Heart left ventricle (tissue), 16 donors: ENCODE measurements at regions not wholly inside any gene's neighbourhood (a gene's known extent, or its start where the extent isn't known, plus 50 kb on each side); places are given as distances from the start of the nearest gene placed in this dataset.

Source experiments
- ATAC-seq, 4 donors: fragments of 200-7000 bp; cut with Tn5 transposase; one replicate each; pipeline ENCODE4 v1.9.1; 2020 to 2022; ENCODE audit warnings: moderate library complexity in 4 of 4, mild to moderate bottlenecking in 3 of 4, moderate number of reproducible peaks in 1 of 4
- DNase-seq, 5 donors: peaks; one replicate each; pipeline ENCODE4 v3.0.0-alpha.2; 2020
- H3K27ac ChIP-seq, 12 donors: fragments of 200-600 bp; sonication (generic) in 4 of 12; one replicate each; pipeline versions ENCODE4 v1.5.0 to v1.8.0; 2016 to 2022; ENCODE audit warnings: mild to moderate bottlenecking in 2 of 12
- H3K27me3 ChIP-seq, 9 donors: fragments of 200-600 bp; sonication (generic) in 2 of 9; one replicate each; pipeline versions ENCODE4 v1.5.1 to v1.8.0; 2016 to 2022; ENCODE audit warnings: mild to moderate bottlenecking in 3 of 9
- H3K36me3 ChIP-seq, 9 donors: fragments of 200-600 bp; sonication (generic) in 2 of 9; one replicate each; pipeline versions ENCODE4 v1.5.0 to v1.8.0; 2018 to 2022; ENCODE audit warnings: mild to moderate bottlenecking in 2 of 9
- H3K4me1 ChIP-seq, 12 donors: fragments of 200-600 bp; sonication (generic) in 4 of 12; one replicate each; pipeline versions ENCODE4 v1.5.0 to v1.8.0; 2016 to 2022; ENCODE audit warnings: mild to moderate bottlenecking in 3 of 12
- H3K4me3 ChIP-seq, 12 donors: fragments of 200-600 bp; sonication (generic) in 4 of 12; one replicate each; pipeline versions ENCODE4 v1.5.0 to v1.8.0; 2017 to 2022; ENCODE audit warnings: mild to moderate bottlenecking in 9 of 12, moderate library complexity in 4 of 12
- H3K9me3 ChIP-seq, 12 donors: fragments of 200-600 bp; sonication (generic) in 4 of 12; one replicate each; pipeline versions ENCODE4 v1.5.0 to v1.8.0; 2016 to 2022; ENCODE audit warnings: mild to moderate bottlenecking in 1 of 12
- CTCF ChIP-seq, 12 donors: fragments of 200-600 bp; sonication (generic) in 4 of 12; IDR thresholded peaks; one replicate each; pipeline versions ENCODE4 v1.5.0 to v1.8.0; 2018 to 2022; ENCODE audit warnings: antibody characterized with exemption in 12 of 12, mild to moderate bottlenecking in 5 of 12
- POLR2A ChIP-seq, 2 donors: fragments of 450-650 bp; IDR thresholded peaks; one replicate each; pipeline ENCODE4 v1.6.1; 2017; ENCODE audit warnings: antibody characterized with exemption in 2 of 2, mild to moderate bottlenecking in 2 of 2, moderate library complexity in 2 of 2
- WGBS, 4 donors: extraction: QIAGEN DNeasy Blood & Tissue Kit in 2 of 4; methylation state at CpG; one replicate each; pipeline versions ENCODE4 v1.1.5 to v1.1.7; 2013 to 2018; 5-methylcytosine and 5-hydroxymethylcytosine counted together
- intact Hi-C, 10 donors: fragments of 100-400 bp; cut with DNase I; formaldehyde crosslinking; loops; one replicate each; pipeline versions ENCODE4 v1.11.1 to v1.14.2; 2022
- donor health status: ischemic (EF 13 %, LVEDD 7.1; RV severe dilation, severe dysfunction).
- donor health status: healthy with polysubstance abuse.
- donor health status: DM: no; HTN: yes; CAD: no.
- donor health status: DM: no; HTN: no; CAD: no.
- donor health status: ischemic (EF 25% LVEDD 6.9; RV normal size, moderate dysfunction).
- donor health status: ischemic (EF 25% LVEDD 5.7; RV mildly dilated, moderate dysfunction).
- donor health status: healthy.
- donor health status: DM: yes; HTN: yes; CAD: no.
- donor health status: ischemic (EF 35%, LVEDD 5.7; RV mildly dilated, moderate dysfunction).
- donor health status: nonischemic (EF 11% LVEDD 7.7; RV severe dilation, severe dysfunction).
- donor health status: DM: yes; HTN: yes; CAD: no.
- donor health status: PGD.
- donor health status: ischemic (EF 29% LVEDD 5.4; RV normal size, mild dysfunction).
- donor health status: nonischemic (EF 23%, LVEDD 6.1; RV moderate dilation, normal function).

DNA sequence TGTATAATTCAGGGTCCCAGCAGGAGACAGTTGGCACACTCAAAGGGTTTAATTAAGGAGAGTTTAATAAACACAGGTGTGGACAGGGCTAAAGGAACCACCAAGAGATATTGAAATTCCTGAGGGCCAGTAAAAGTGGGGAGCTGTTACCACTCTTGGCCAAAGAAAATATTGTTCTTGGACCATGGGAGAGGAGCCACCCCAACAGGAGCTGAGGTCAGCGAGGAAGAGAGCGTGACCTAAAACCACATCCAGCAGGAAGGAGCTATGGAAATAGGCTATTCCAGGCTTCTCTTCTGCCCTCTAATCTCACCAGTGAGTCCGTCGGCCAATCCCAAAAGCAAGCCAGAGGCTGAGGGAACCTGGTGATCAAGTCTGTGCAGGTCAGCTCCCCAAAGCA, 390.8 kb downstream of the MED13L start:
- TF ChIP-seq CTCF (IDR thresholded peaks at IDR 0.05) = no peak
- TF ChIP-seq POLR2A (IDR thresholded peaks at IDR 0.05) = no peak
- DNase-seq (no peak), ATAC-seq (no peak)
- H3K27me3 ChIP-seq = peaks cover 0 to 6% (median 0%) of the 10 kb centered on the region in 9 donors
- H3K27ac ChIP-seq = no peak overlapping the region
- H3K9me3 ChIP-seq = no peaks in the 10 kb centered on the region
- no peaks in the 10 kb centered on the region for H3K36me3 ChIP-seq
- H3K4me1 ChIP-seq = no peaks in the 10 kb centered on the region
- intact Hi-C loops = no loop called here
- 58 to 79% (median 62%) methylated on average over 4 of the region's 4 CpGs for WGBS, 4 donors
- H3K4me3 ChIP-seq = no peak overlapping the region

GRCh38 chr12:115885040-115885690, 392.3 kb downstream of the MED13L start:
- intact Hi-C loops = no loop called here
- ATAC-seq (no peak), DNase-seq (no peak)
- no peaks in the 10 kb centered on the region for H3K36me3 ChIP-seq
- H3K4me1 ChIP-seq = no peaks in the 10 kb centered on the region
- no peaks in the 10 kb centered on the region for H3K9me3 ChIP-seq
- TF ChIP-seq CTCF (IDR thresholded peaks at IDR 0.05) = no peak
- no peak for TF ChIP-seq POLR2A (IDR thresholded peaks at IDR 0.05)
- no peak overlapping the region for H3K27ac ChIP-seq
- no peak overlapping the region for H3K4me3 ChIP-seq
- 82 to 85% (median 84%) methylated on average over 12 of the region's 12 CpGs for WGBS, 4 donors
- peaks cover 0 to 6% (median 0%) of the 10 kb centered on the region in 9 donors for H3K27me3 ChIP-seq

GRCh38 chr12:115882936-115883335, 394.6 kb downstream of the MED13L start:
- Histone ChIP-seq H3K27ac (no peak overlapping the region), H3K4me3 (no peak overlapping the region), H3K9me3 (no peaks in the 10 kb centered on the region), H3K36me3 (no peaks in the 10 kb centered on the region), H3K27me3 (peaks cover 0 to 3% (median 0%) of the 10 kb centered on the region in 9 donors), H3K4me1 (no peaks in the 10 kb centered on the region)
- ATAC-seq (no peak), DNase-seq (no peak)
- intact Hi-C loops = no loop called here
- TF ChIP-seq CTCF (IDR thresholded peaks at IDR 0.05) (no peak), POLR2A (IDR thresholded peaks at IDR 0.05) (no peak)

DNA sequence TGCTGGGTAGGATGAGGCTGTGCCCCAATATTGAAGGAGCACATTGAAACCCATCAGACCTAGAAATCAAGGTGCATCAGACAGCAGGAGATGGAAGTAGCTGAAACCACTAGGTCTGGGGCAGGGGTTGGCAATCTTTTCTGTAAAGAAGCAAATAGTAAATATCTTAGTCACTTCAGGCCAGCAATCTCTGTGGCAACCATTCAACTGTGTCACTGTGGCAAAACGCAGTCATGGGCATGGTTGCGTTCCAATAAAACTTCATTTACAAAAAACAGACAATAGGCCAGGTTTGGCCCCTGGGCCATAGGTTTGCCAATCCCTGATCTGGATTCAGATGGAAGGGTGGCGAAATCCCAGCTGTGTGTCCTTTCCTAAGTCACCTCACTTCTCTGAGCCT, 397.3 kb downstream of the MED13L start:
- 90 to 95% (median 94%) methylated on average over 3 of the region's 3 CpGs for WGBS, 4 donors
- TF ChIP-seq POLR2A (IDR thresholded peaks at IDR 0.05) (no peak), CTCF (IDR thresholded peaks at IDR 0.05) (no peak)
- H3K27ac ChIP-seq = no peak overlapping the region
- peaks cover 0 to 13% (median 0%) of the 10 kb centered on the region in 12 donors for H3K9me3 ChIP-seq
- intact Hi-C loops = no loop called here
- peaks cover 0 to 3% (median 0%) of the 10 kb centered on the region in 9 donors for H3K27me3 ChIP-seq
- no peaks in the 10 kb centered on the region for H3K36me3 ChIP-seq
- ATAC-seq (no peak), DNase-seq (no peak)
- no peak overlapping the region for H3K4me3 ChIP-seq
- no peaks in the 10 kb centered on the region for H3K4me1 ChIP-seq
